Small intestine (tissue), 7 donors: ENCODE measurements at regions not wholly inside any gene's neighbourhood (a gene's known extent, or its start where the extent isn't known, plus 50 kb on each side); places are given as distances from the start of the nearest gene placed in this dataset.

Experiments used
- DNase-seq, 2 donors: peaks; one replicate each; pipeline versions ENCODE4 v3.0.0 to v3.0.0-alpha.2; 2013
- FAIRE-seq: peaks from 2 replicates; lab custom pipeline; 2012; peaks lifted over from hg19 to GRCh38; lab: Jason Lieb, UNC
- H3K27ac ChIP-seq, 3 donors: one replicate each; pipeline ENCODE4 v1.5.1; 2013; ENCODE audit warnings: low read length in 2 of 3, mild to moderate bottlenecking in 2 of 3, control low read depth in 1 of 3, inconsistent platforms in 1 of 3, low read depth in 1 of 3, moderate library complexity in 1 of 3
- H3K27me3 ChIP-seq, 3 donors: one replicate each; pipeline ENCODE4 v1.6.1; 2013; ENCODE audit warnings: low read length in 3 of 3, inconsistent platforms in 1 of 3; ENCODE audit not compliant: control insufficient read depth in 3 of 3, insufficient read depth in 3 of 3
- H3K36me3 ChIP-seq, 3 donors: one replicate each; pipeline ENCODE4 v1.6.1; 2013; ENCODE audit warnings: low read length in 3 of 3, inconsistent platforms in 1 of 3, low read depth in 1 of 3, mild to moderate bottlenecking in 1 of 3, moderate library complexity in 1 of 3; ENCODE audit not compliant: control insufficient read depth in 3 of 3, insufficient read depth in 2 of 3
- H3K4me1 ChIP-seq, 3 donors: one replicate each; pipeline ENCODE4 v1.6.1; 2013; ENCODE audit warnings: low read length in 2 of 3, inconsistent platforms in 1 of 3, low read depth in 1 of 3, mild to moderate bottlenecking in 1 of 3, moderate library complexity in 1 of 3; ENCODE audit not compliant: control insufficient read depth in 3 of 3, insufficient read depth in 2 of 3
- H3K4me3 ChIP-seq, 3 donors: one replicate each; pipeline ENCODE4 v1.5.1; 2013; ENCODE audit warnings: low read length in 3 of 3, control low read depth in 1 of 3, inconsistent platforms in 1 of 3, low read depth in 1 of 3, mild to moderate bottlenecking in 1 of 3, moderate library complexity in 1 of 3
- H3K9me3 ChIP-seq, 2 donors: one replicate each; pipeline ENCODE4 v1.6.1; 2013; ENCODE audit warnings: low read depth in 1 of 2, low read length in 1 of 2; ENCODE audit not compliant: control insufficient read depth in 2 of 2, insufficient read depth in 1 of 2
- WGBS, 3 donors: extraction: QIAGEN DNeasy Blood & Tissue Kit; methylation state at CpG; one replicate each; pipeline ENCODE4 v1.1.7; 2013; 5-methylcytosine and 5-hydroxymethylcytosine counted together
- donor health status: healthy with polysubstance abuse.
- donor health status: control.
- donor health status: control.
- donor health status: Bipolar disorder and iron deficiency.
- donor health status: healthy.

DNA sequence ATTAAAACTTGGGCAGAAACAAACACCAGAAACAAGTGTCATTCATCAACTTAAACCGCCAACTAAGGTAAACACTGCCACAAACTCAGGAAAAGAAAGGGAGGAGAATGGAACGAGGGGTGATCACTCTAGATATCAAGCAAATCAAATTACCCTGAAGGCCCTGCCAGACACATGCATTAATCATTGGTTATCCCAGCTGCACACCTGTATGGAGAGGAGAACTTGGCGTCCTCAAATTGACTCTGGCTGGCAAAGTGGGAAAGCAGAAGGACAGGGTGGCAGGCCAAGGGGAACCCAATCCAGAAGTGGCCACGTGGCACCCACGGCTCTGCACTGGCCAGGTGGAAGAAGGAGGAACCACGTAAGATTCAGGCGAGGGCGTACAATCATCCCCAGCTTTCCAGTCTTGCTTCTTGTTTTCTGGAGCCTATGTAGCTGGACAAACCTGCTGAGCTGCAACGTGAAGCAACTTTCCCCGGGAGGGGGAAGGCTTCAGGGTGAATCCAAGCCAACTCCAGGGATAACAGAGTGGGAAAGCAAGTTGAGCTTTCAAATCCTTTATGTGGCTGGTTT lies 156.2 kb upstream of the JARID2 start:
- WGBS, 3 donors: 14 to 56% (median 29%) methylated on average over 10 of the region's 10 CpGs
- DNase-seq: peak in 1 of 2 donors; percentile 55
- peak overlapping the region in 1 of 3 donors; percentile 46 for H3K27ac ChIP-seq
- no peaks in the 10 kb centered on the region for H3K27me3 ChIP-seq
- no peaks in the 10 kb centered on the region for H3K9me3 ChIP-seq
- H3K4me3 ChIP-seq: no peak overlapping the region
- peaks cover 0 to 9% (median 8%) of the 10 kb centered on the region in 3 donors for H3K4me1 ChIP-seq
- no peaks in the 10 kb centered on the region for H3K36me3 ChIP-seq
- no peak for FAIRE-seq

DNA sequence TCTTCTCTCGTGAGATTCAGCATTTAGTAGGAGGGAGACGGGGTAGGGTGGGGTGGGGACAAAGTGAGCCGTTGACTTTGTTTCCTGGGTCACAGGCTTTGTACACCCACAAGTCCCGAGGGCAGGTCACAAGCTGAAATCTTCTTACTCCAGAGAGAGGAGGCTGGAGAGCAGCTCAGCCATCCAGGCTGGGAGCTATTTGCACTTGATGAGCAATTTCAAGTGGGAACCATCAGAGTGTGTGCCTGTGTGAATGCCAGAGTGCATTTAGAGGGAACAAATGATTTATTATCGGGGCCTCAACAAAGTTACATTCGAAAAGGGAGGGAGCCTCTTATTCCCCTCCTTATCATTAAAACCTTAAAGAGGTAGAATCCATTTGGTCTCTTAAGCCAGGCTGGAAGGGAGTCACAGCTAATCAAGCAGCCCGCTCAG lies 155.7 kb upstream of the JARID2 start:
- FAIRE-seq: no peak
- Histone ChIP-seq H3K9me3 (no peaks in the 10 kb centered on the region), H3K4me1 (peaks cover 0 to 9% (median 8%) of the 10 kb centered on the region in 3 donors), H3K27ac (peak overlapping the region in 1 of 3 donors; percentile 46), H3K36me3 (no peaks in the 10 kb centered on the region), H3K4me3 (no peak overlapping the region), H3K27me3 (no peaks in the 10 kb centered on the region)
- DNase-seq: no peak
- 23 to 43% (median 30%) methylated on average over 7 of the region's 7 CpGs for WGBS, 3 donors

DNA sequence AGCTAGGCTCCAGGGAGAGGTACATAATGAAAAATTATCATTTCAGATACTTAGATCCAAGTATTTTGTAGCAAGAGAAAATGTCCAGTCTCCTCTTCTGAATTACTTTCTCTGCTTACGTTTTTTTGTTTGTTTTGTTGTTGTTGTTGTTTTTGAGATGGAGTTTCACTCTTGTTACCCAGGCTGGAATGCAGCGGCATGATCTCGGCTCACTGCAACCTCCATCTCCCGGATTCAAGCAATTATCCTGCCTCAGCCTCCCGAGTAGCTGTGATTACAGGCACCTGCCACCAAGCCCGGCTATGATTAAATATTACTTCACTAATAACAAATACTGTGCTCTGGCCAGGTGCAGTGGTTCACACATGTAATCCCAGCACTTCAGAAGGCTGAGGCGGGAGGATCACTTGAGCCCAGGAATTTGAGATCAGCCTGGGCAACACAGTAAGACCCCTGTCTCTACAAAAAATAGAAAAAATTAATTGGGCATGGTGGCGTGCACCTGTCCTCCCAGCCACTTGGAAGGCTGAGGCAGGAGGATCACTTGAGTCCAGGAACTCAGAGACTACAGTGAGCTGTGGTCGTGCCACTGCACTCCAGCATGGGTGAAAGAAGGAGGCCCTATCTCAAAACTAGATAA lies 155.0 kb upstream of the JARID2 start:
- Histone ChIP-seq H3K36me3 (no peaks in the 10 kb centered on the region), H3K4me3 (no peak overlapping the region), H3K27ac (no peak overlapping the region), H3K27me3 (no peaks in the 10 kb centered on the region), H3K4me1 (peaks cover 0 to 9% (median 8%) of the 10 kb centered on the region in 3 donors), H3K9me3 (no peaks in the 10 kb centered on the region)
- DNase-seq: no peak
- no peak for FAIRE-seq
- 68 to 82% (median 71%) methylated on average over 9 of the region's 9 CpGs for WGBS, 3 donors

DNA sequence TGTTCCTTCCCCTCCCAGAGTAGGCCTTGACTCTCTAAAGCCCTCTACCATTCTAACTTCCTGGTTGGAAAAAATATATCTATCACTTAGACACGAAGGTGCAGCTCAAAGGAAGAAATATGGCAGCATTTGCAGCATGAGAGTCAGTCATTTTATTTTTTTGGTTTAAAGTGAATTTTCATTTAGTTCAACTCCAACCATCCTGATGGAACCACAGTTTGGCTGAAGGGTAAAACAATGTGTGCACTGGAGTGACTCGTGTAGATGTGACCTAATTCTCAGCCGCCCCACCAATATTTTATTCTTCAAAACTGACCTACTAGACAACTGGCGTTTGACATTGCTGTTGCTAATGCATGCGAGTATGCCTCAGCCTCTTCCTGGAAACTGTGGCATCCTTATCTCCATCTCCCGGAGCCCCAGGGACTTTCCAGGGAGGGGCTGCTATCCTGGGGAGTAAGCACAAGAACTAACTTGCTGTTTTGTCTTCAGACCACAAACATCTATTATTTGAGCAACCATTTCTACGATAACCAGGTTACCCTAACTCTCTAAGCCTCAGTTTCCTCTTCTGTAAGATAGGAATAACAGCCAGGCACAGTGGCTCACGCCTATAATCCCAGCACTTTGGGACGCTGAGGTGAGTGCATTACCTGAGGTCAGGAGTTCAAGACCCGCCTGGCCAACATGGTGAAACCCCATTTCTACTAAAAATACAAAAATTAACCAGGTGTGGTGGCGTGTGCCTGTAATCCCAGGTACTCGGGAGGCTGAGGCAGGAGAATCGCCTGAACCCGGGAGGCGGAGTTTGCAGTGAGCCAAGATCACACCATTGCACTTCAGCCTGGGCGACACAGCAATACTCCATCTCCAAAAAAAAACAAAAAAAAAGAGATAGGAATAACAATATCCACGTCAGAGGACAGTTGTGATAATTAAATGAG lies 148.7 kb upstream of the JARID2 start:
- Histone ChIP-seq H3K36me3 (no peaks in the 10 kb centered on the region), H3K9me3 (no peaks in the 10 kb centered on the region), H3K4me3 (no peak overlapping the region), H3K27ac (no peak overlapping the region), H3K4me1 (no peaks in the 10 kb centered on the region), H3K27me3 (no peaks in the 10 kb centered on the region)
- 85 to 88% (median 88%) methylated on average over 17 of the region's 17 CpGs for WGBS, 3 donors
- no peak for DNase-seq
- FAIRE-seq: no peak

DNA sequence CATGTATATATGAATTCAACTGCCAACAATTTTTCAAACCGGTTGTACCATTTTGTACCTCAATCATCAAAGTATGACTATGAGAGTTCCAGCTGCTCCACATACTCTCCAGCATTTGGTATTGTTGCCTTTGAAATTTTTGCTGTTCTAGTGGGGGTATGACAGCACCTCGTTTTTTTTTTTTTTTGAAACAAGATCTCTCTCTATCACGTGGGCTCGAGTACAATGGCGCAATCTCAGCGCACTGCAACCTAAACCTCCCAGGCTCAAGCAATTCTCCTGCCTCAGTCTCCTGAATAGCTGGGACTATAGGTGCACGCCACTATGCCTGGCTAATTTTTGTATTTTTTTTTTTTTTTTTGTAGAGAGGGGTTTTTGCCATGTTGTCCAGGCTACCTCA lies 144.7 kb upstream of the JARID2 start:
- WGBS, 3 donors: 92 to 96% (median 95%) methylated on average over 7 of the region's 7 CpGs
- Histone ChIP-seq H3K27ac (no peak overlapping the region), H3K36me3 (no peaks in the 10 kb centered on the region), H3K4me3 (no peak overlapping the region), H3K9me3 (peaks cover 0 to 4% of the 10 kb centered on the region in 2 donors), H3K4me1 (no peaks in the 10 kb centered on the region), H3K27me3 (no peaks in the 10 kb centered on the region)
- DNase-seq (no peak), FAIRE-seq (no peak)

DNA sequence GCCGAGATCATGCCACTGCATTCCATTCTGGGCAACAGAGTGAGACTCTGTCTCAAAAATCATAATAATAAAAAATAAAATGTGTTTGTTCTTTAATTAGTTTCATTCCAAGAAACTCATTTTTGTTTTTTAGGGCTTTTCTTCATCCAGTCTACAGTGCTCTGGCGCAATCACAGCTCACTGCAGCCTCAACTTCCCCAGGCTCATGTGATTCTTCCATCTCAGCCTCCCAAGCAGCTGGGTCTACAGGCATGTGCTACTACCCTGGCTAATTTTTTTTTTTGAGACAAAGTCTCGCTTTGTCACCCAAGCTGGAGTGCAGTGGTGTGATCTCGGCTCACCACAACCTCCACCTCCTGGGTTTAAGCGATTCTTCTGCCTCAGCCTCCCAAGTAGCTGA lies 143.6 kb upstream of the JARID2 start:
- Histone ChIP-seq H3K4me1 (no peaks in the 10 kb centered on the region), H3K4me3 (no peak overlapping the region), H3K27me3 (no peaks in the 10 kb centered on the region), H3K27ac (no peak overlapping the region), H3K36me3 (no peaks in the 10 kb centered on the region), H3K9me3 (peaks cover 0 to 4% of the 10 kb centered on the region in 2 donors)
- WGBS, 3 donors: 95 to 96% (median 95%) methylated on average over 5 of the region's 5 CpGs
- DNase-seq (no peak), FAIRE-seq (no peak)

DNA sequence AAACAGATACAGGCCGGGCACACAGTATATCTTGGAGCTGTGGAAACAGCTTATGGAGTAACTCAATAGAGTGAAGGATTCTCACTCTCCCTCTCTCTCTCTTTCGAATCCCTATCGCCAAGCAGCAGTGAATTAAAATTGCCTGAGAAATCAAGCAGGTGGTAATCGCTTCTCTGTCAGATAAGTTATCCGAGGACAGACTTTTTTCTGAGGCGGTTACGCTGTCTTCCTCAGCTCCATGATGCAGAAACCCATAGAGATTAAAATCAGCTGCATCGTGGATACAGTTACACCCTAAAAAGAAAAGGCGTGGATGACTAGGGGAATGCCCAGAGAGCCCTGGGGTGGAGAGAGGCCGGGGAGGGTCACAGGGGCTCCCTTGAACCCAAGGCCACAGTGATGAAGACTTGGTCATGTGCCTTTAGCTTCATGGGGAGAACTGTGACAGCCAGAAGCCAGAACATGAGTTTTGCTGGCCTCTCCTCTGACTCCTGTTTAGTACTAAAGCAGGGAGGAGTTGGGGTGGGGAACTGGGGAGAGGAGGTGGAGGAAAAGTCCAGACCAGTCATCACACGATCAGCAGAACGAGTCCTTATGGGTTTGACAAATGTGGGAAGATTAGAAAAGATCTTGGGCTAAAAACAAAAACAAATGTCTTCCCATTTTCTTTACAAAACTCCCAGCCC lies 138.8 kb upstream of the JARID2 start:
- peaks cover 0 to 4% of the 10 kb centered on the region in 2 donors for H3K9me3 ChIP-seq
- H3K4me1 ChIP-seq: no peaks in the 10 kb centered on the region
- DNase-seq (no peak), FAIRE-seq (no peak)
- H3K36me3 ChIP-seq: no peaks in the 10 kb centered on the region
- no peaks in the 10 kb centered on the region for H3K27me3 ChIP-seq
- WGBS, 3 donors: 79 to 89% (median 85%) methylated on average over 12 of the region's 12 CpGs
- H3K4me3 ChIP-seq: no peak overlapping the region
- no peak overlapping the region for H3K27ac ChIP-seq
